Tibial artery (tissue), 4 donors: ENCODE measurements at regions not wholly inside any gene's neighbourhood (a gene's known extent, or its start where the extent isn't known, plus 50 kb on each side); places are given as distances from the start of the nearest gene placed in this dataset.

Source experiments
- DNase-seq, 2 donors: peaks; one replicate each; pipeline ENCODE4 v3.0.0-alpha.2; 2019
- H3K27ac ChIP-seq, 2 donors: fragments of 200-600 bp; sonication (generic) in 1 of 2; 1 replicate in 1 of 2; 2 replicates in 1 of 2; pipeline ENCODE4 v1.5.1; 2018 to 2019; ENCODE audit warnings: mild to moderate bottlenecking in 1 of 2
- H3K27me3 ChIP-seq, 2 donors: fragments of 200-600 bp; sonication (generic) in 1 of 2; one replicate each; pipeline versions ENCODE4 v1.5.1 to v1.6.0; 2016 to 2019
- H3K36me3 ChIP-seq, 3 donors: fragments of 200-600 bp; sonication (generic) in 2 of 3; one replicate each; pipeline ENCODE4 v1.5.1; 2016 to 2019; ENCODE audit warnings: mild to moderate bottlenecking in 2 of 3
- H3K4me1 ChIP-seq, 4 donors: fragments of 200-600 bp; sonication (generic) in 2 of 4; 1 replicate in 3 of 4; 2 replicates in 1 of 4; pipeline ENCODE4 v1.5.1; 2016 to 2019
- H3K4me3 ChIP-seq, 2 donors: fragments of 200-600 bp; sonication (generic) in 1 of 2; 1 replicate in 1 of 2; 2 replicates in 1 of 2; pipeline ENCODE4 v1.5.1; 2018 to 2019; ENCODE audit warnings: mild to moderate bottlenecking in 2 of 2
- H3K9me3 ChIP-seq, 3 donors: fragments of 200-600 bp; sonication (generic) in 1 of 3; one replicate each; pipeline ENCODE4 v1.5.1; 2016 to 2019
- CTCF ChIP-seq, 2 experiments: fragments of 200-600 bp in 1 of 2; fragments of 450-650 bp in 1 of 2; IDR thresholded peaks; one replicate each; pipeline ENCODE4 v1.5.1; 2017 to 2019; ENCODE audit warnings: antibody characterized with exemption in 2 of 2, mild to moderate bottlenecking in 1 of 2, moderate library complexity in 1 of 2
- intact Hi-C: fragments of 100-400 bp; cut with DNase I; formaldehyde crosslinking; loops from one replicate; pipeline ENCODE4 v1.15.0; 2023; ENCODE audit warnings: low total_unique reads

GRCh38 chr13:34364633-34365032 is 546.7 kb downstream of the RFC3 start:
- intact Hi-C loops = no loop called here
- H3K4me1 ChIP-seq = no peaks in the 10 kb centered on the region

GRCh38 chr13:34369931-34370330 is 552.0 kb downstream of the RFC3 start:
- Histone ChIP-seq H3K4me1 (no peaks in the 10 kb centered on the region), H3K27me3 (no peaks in the 10 kb centered on the region), H3K27ac (no peak overlapping the region), H3K4me3 (no peak overlapping the region), H3K36me3 (no peaks in the 10 kb centered on the region), H3K9me3 (peaks cover 0 to 7% (median 0%) of the 10 kb centered on the region in 3 donors)
- no peak for TF ChIP-seq CTCF (IDR thresholded peaks at IDR 0.05)
- intact Hi-C loops = no loop called here
- DNase-seq = no peak

More at GRCh38 chr13:34364633-34365032, 546.7 kb downstream of the RFC3 start:
- no peak for TF ChIP-seq CTCF (IDR thresholded peaks at IDR 0.05)
- Histone ChIP-seq H3K9me3 (peaks cover 0 to 7% (median 0%) of the 10 kb centered on the region in 3 donors), H3K36me3 (no peaks in the 10 kb centered on the region), H3K4me3 (no peak overlapping the region), H3K27me3 (no peaks in the 10 kb centered on the region), H3K27ac (no peak overlapping the region)
- no peak for DNase-seq

- no peaks in the 10 kb centered on the region for H3K4me1 ChIP-seq
- no peak for DNase-seq
- no peak for TF ChIP-seq CTCF (IDR thresholded peaks at IDR 0.05)
- H3K9me3 ChIP-seq = peaks cover 0 to 7% (median 0%) of the 10 kb centered on the region in 3 donors
- intact Hi-C loops = no loop called here
- H3K4me3 ChIP-seq = no peak overlapping the region
- H3K36me3 ChIP-seq = no peaks in the 10 kb centered on the region
- no peaks in the 10 kb centered on the region for H3K27me3 ChIP-seq
- H3K27ac ChIP-seq = no peak overlapping the region
Observed at GRCh38 chr13:34371108-34371507, 553.2 kb downstream of the RFC3 start.

- H3K9me3 ChIP-seq = peaks cover 0 to 1% (median 0%) of the 10 kb centered on the region in 3 donors
- no peak for TF ChIP-seq CTCF (IDR thresholded peaks at IDR 0.05)
- DNase-seq = no peak
- H3K36me3 ChIP-seq = no peaks in the 10 kb centered on the region
- intact Hi-C loops = no loop called here
- no peak overlapping the region for H3K4me3 ChIP-seq
- no peaks in the 10 kb centered on the region for H3K4me1 ChIP-seq
- H3K27me3 ChIP-seq = no peaks in the 10 kb centered on the region
- no peak overlapping the region for H3K27ac ChIP-seq
Observed at GRCh38 chr13:34371645-34372395, 553.9 kb downstream of the RFC3 start.

GRCh38 chr13:34372581-34372980 is 554.6 kb downstream of the RFC3 start:
- H3K9me3 ChIP-seq = no peaks in the 10 kb centered on the region
- no peak overlapping the region for H3K27ac ChIP-seq
- H3K4me1 ChIP-seq = no peaks in the 10 kb centered on the region
- DNase-seq = no peak
- no peaks in the 10 kb centered on the region for H3K27me3 ChIP-seq
- H3K36me3 ChIP-seq = no peaks in the 10 kb centered on the region
- intact Hi-C loops = no loop called here
- no peak overlapping the region for H3K4me3 ChIP-seq
- TF ChIP-seq CTCF (IDR thresholded peaks at IDR 0.05) = no peak
